Left colon (tissue), 2 donors: ENCODE measurements at regions not wholly inside any gene's neighbourhood (a gene's known extent, or its start where the extent isn't known, plus 50 kb on each side); places are given as distances from the start of the nearest gene placed in this dataset.
"Not testable (repeated sequence)": the region's sequence is repeated elsewhere in the genome, so short reads cannot be mapped to it uniquely, and the experiment has no call there.

Experiments used
- ATAC-seq: fragments of 200-7000 bp; cut with Tn5 transposase; one replicate; pipeline ENCODE4 v1.9.1; 2020; ENCODE audit warnings: mild to moderate bottlenecking, moderate library complexity
- DNase-seq, 2 donors: peaks; one replicate each; pipeline ENCODE4 v3.0.0-alpha.2; 2020
- intact Hi-C, 2 donors: fragments of 100-400 bp; cut with DNase I in 1 of 2; cut with micrococcal nuclease in 1 of 2; formaldehyde crosslinking; loops; one replicate each; pipeline versions ENCODE4 v1.11.2 to v1.14.0; 2022; cut with DNase I, micrococcal nuclease
- donor health status: DM: no; HTN: no; CAD: no.
- donor health status: DM: yes; HTN: yes; CAD: no.

- ATAC-seq (no peak), DNase-seq (no peak)
- intact Hi-C loops = no loop called here
These were observed 753.1 kb downstream of the TBC1D22A start for GRCh38 chr22:47515384-47516125.

GRCh38 chr22:47512617-47513016, 750.2 kb downstream of the TBC1D22A start:
- ATAC-seq (no peak), DNase-seq (no peak)
- intact Hi-C loops = no loop called here

GRCh38 chr22:47504962-47505361, 742.5 kb downstream of the TBC1D22A start:
- intact Hi-C loops = no loop called here
- ATAC-seq = no peak
- DNase-seq = no peak

GRCh38 chr22:47498969-47499495, 736.6 kb downstream of the TBC1D22A start:
- ATAC-seq (no peak), DNase-seq (no peak)
- intact Hi-C loops = no loop called here

- intact Hi-C loops = no loop called here
- no peak for ATAC-seq
- no peak for DNase-seq
These were observed 735.2 kb downstream of the TBC1D22A start for GRCh38 chr22:47497666-47498065.

- intact Hi-C loops = no loop called here
- no peak for ATAC-seq
- DNase-seq = no peak
These were observed 732.7 kb downstream of the TBC1D22A start for GRCh38 chr22:47495110-47495509.

GRCh38 chr22:47488131-47488530, 725.7 kb downstream of the TBC1D22A start:
- not testable (repeated sequence) for ATAC-seq, DNase-seq
- intact Hi-C loops = loop anchor here in 1 of 2 donors (10.0 kb wide), 1 partner anchor 47 kb away; no protein-coding TSS in a partner anchor

GRCh38 chr22:47486569-47487312, 724.3 kb downstream of the TBC1D22A start:
- peak; percentile 94 for ATAC-seq

GRCh38 chr22:47484960-47485569, 722.6 kb downstream of the TBC1D22A start:
- DNase-seq = no peak
- no peak for ATAC-seq
- intact Hi-C loops = loop anchor here in 1 of 2 donors (10.0 kb wide), 1 partner anchor 50 kb away; no protein-coding TSS in a partner anchor

More at GRCh38 chr22:47486569-47487312, 724.3 kb downstream of the TBC1D22A start:
- intact Hi-C loops = loop anchor here in 1 of 2 donors (10.0 kb wide), 1 partner anchor 48 kb away; no protein-coding TSS in a partner anchor
- DNase-seq = peak; percentile 13 to 37

GRCh38 chr22:47476231-47476630, 713.8 kb downstream of the TBC1D22A start:
- intact Hi-C loops = no loop called here
- no peak for DNase-seq
- ATAC-seq = no peak

- ATAC-seq = no peak
- intact Hi-C loops = no loop called here
These were observed 712.4 kb downstream of the TBC1D22A start for GRCh38 chr22:47474895-47475294.

GRCh38 chr22:47474464-47474863, 712.0 kb downstream of the TBC1D22A start:
- intact Hi-C loops = no loop called here
- no peak for DNase-seq
- peak; percentile 61 for ATAC-seq

More at GRCh38 chr22:47474895-47475294, 712.4 kb downstream of the TBC1D22A start:
- DNase-seq = no peak

GRCh38 chr22:47472636-47473035, 710.2 kb downstream of the TBC1D22A start:
- intact Hi-C loops = no loop called here
- DNase-seq = no peak
- no peak for ATAC-seq

GRCh38 chr22:47471406-47471805, 709.0 kb downstream of the TBC1D22A start:
- intact Hi-C loops = no loop called here
- no peak for ATAC-seq
- no peak for DNase-seq

- intact Hi-C loops = no loop called here
- ATAC-seq = no peak
These were observed 703.4 kb downstream of the TBC1D22A start for GRCh38 chr22:47465809-47466208.

GRCh38 chr22:47465222-47465621, 702.8 kb downstream of the TBC1D22A start:
- ATAC-seq = no peak
- intact Hi-C loops = no loop called here
- no peak for DNase-seq

More at GRCh38 chr22:47465809-47466208, 703.4 kb downstream of the TBC1D22A start:
- DNase-seq = no peak

GRCh38 chr22:47463220-47463619, 700.8 kb downstream of the TBC1D22A start:
- ATAC-seq (no peak), DNase-seq (no peak)
- intact Hi-C loops = no loop called here

GRCh38 chr22:47460861-47461260, 698.4 kb downstream of the TBC1D22A start:
- intact Hi-C loops = no loop called here
- no peak for DNase-seq
- ATAC-seq = no peak

GRCh38 chr22:47460176-47460575, 697.7 kb downstream of the TBC1D22A start:
- intact Hi-C loops = no loop called here
- DNase-seq (no peak), ATAC-seq (no peak)
